ENCODE measurements at regions not wholly inside any gene's neighbourhood (a gene's known extent, or its start where the extent isn't known, plus 50 kb on each side); places are given as distances from the start of the nearest gene placed in this dataset.
"Not testable (repeated sequence)": the region's sequence is repeated elsewhere in the genome, so short reads cannot be mapped to it uniquely, and the experiment has no call there.

- Mint-ChIP-seq H3K27ac (no peak overlapping the region), H3K9me3 (peaks cover 5 to 38% (median 14%) of the 10 kb centered on the region in 3 donors), H3K4me1 (no peaks in the 10 kb centered on the region), H3K36me3 (no peaks in the 10 kb centered on the region), H3K4me3 (no peak overlapping the region), H3K27me3 (no peaks in the 10 kb centered on the region)
Observed at GRCh38 chr14:37977481-37977880, 230.2 kb upstream of the SSTR1 start.

DNA sequence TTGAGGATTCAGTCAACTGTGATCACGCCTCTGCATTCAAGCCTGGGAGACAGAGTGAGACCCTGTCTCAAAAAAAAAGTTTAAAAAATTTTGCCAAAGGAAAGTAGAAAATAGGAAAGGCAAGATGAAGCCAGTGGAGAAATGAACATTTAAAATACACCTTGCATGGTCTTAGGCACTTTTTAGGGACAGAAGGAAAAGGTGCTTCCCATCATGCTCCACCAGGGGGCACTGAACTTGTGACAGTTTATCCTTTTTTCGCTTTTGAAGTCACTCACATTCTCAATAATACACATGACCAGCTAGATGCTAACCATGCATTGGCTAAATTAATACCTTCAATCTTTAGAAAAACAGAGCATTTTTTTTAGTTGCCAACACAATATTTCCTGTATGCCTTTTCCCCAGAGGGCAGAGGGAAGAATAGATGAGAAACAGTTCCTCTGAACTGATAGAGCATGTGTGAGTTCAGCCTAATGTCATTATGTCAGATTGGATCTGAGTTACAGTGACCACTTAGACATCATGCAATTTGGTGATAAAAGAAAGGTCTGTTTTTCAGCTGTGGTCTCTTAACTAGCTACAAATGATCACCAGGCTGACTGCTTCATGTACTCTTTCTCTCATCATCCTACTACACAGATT, 221.8 kb upstream of the SSTR1 start:
- Mint-ChIP-seq H3K27ac (no peak overlapping the region), H3K27me3 (no peaks in the 10 kb centered on the region), H3K4me1 (no peaks in the 10 kb centered on the region), H3K4me3 (no peak overlapping the region), H3K36me3 (no peaks in the 10 kb centered on the region), H3K9me3 (peaks cover 3 to 13% (median 11%) of the 10 kb centered on the region in 3 donors)

DNA sequence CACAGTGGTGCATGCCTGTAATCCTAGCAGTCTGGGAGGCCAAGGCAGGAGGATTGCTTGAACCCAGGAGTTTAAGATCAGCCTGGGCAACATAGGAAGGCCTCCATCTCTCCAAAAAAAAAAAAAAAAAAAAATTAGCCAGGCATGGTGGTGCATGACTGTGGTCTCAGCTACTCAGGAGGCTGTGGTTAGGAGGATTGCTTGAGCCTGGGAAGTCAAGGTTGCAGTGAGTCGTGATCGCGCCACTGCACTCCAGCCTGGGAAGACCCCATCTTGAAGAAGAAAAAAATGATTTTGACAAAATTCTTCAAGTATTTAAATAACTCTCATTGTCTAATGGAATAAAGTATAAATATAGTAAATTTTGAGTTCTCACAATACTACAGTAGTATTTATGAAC, 219.2 kb upstream of the SSTR1 start:
- no peak overlapping the region for H3K27ac Mint-ChIP-seq
- no peaks in the 10 kb centered on the region for H3K4me1 Mint-ChIP-seq
- no peak overlapping the region for H3K4me3 Mint-ChIP-seq
- H3K36me3 Mint-ChIP-seq = no peaks in the 10 kb centered on the region
- no peaks in the 10 kb centered on the region for H3K9me3 Mint-ChIP-seq
- no peaks in the 10 kb centered on the region for H3K27me3 Mint-ChIP-seq

DNA sequence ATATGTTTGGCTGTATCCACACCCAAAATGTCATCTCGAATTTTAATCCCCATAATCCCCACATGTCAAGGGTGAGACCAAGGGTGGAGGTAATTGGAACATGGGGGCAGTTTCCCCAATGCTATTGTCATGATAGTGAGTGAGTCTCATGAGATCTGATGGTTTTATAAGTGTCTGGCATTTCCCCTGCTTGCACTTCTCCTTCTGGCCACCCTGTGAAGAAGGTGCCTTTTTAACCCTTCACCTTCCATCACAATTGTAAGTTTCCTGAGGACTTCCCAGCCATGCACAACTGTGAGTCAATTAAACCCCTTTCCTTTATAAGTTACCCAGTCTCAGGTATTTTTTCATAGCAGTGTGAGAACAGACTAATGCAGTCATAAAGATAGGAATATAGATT, 216.7 kb upstream of the SSTR1 start:
- no peak overlapping the region for H3K27ac Mint-ChIP-seq
- no peaks in the 10 kb centered on the region for H3K36me3 Mint-ChIP-seq
- no peak overlapping the region for H3K4me3 Mint-ChIP-seq
- H3K27me3 Mint-ChIP-seq = no peaks in the 10 kb centered on the region
- H3K4me1 Mint-ChIP-seq = no peaks in the 10 kb centered on the region
- peaks cover 0 to 1% (median 0%) of the 10 kb centered on the region in 3 donors for H3K9me3 Mint-ChIP-seq

DNA sequence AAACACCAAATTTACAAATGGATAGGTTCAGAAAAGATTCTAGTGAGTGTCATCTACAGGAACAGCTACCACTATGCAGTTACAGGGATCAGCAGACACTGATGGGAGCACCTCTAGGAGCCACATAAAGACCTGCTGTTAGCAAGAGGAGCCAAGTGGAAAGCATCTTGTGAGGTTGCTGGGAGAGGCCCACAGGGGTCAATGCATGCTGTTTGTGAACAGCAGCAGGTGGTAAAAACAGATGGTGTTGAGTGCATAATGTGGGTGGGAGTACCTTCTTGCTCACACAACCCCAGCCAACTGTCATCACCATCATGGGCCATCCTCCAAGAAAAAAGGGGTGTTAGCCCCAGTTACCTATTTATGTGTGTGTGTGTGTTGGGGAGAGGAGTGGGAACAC, 215.2 kb upstream of the SSTR1 start:
- H3K27ac Mint-ChIP-seq = peak overlapping the region in 1 of 3 donors; percentile 50
- no peaks in the 10 kb centered on the region for H3K36me3 Mint-ChIP-seq
- no peak overlapping the region for H3K4me3 Mint-ChIP-seq
- H3K27me3 Mint-ChIP-seq = no peaks in the 10 kb centered on the region
- peaks cover 0 to 1% (median 0%) of the 10 kb centered on the region in 3 donors for H3K9me3 Mint-ChIP-seq
- H3K4me1 Mint-ChIP-seq = no peaks in the 10 kb centered on the region

- Mint-ChIP-seq H3K27me3 (no peaks in the 10 kb centered on the region), H3K27ac (no peak overlapping the region), H3K4me3 (no peak overlapping the region), H3K36me3 (no peaks in the 10 kb centered on the region), H3K4me1 (no peaks in the 10 kb centered on the region), H3K9me3 (peaks cover 0 to 1% (median 0%) of the 10 kb centered on the region in 3 donors)
Observed at GRCh38 chr14:37994846-37995372, 212.8 kb upstream of the SSTR1 start.

DNA sequence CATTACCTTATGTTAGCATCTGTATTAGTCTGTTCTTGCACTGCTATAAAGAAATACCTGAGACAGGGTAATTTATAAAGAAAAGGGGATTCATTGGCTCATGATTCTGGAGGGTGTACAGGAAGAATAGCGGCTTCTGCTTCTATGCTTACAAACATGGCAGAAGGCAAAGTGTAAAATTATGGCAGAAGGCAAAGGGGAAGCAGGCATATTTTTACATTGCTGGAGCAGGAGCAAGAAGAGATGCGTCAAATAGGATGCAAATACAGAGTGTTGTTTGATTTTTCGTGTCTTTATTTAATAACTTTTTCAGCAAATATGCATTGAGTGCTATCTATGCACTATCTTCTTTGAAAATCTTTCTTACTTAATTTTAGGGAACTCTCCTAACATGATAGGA, 210.7 kb upstream of the SSTR1 start:
- no peak overlapping the region for H3K27ac Mint-ChIP-seq
- H3K9me3 Mint-ChIP-seq = peaks cover 0 to 1% (median 0%) of the 10 kb centered on the region in 3 donors

DNA sequence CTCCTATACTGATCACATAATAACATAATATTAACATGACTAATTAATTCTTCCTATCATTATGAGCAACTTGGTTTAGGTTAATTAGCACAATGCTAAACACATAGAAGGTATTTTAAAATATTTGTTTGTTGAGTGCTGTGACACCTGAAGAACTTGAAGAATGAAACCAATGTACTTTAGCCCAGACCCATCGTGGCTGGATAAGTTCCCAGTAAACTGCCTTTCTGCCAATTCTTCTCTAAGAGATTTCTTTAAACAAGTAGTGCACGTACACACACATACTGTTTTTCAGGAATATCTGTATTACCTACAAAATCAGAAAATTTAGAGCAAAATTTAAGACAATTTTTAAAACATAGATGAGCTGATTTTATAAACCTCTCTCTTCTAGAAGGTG, 207.4 kb upstream of the SSTR1 start:
- no peak overlapping the region for H3K27ac Mint-ChIP-seq
- H3K9me3 Mint-ChIP-seq = no peaks in the 10 kb centered on the region

More for the DNA sequence above, 210.7 kb upstream of the SSTR1 start:
- H3K27me3 Mint-ChIP-seq = no peaks in the 10 kb centered on the region
- no peak overlapping the region for H3K4me3 Mint-ChIP-seq
- H3K4me1 Mint-ChIP-seq = no peaks in the 10 kb centered on the region
- no peaks in the 10 kb centered on the region for H3K36me3 Mint-ChIP-seq

DNA sequence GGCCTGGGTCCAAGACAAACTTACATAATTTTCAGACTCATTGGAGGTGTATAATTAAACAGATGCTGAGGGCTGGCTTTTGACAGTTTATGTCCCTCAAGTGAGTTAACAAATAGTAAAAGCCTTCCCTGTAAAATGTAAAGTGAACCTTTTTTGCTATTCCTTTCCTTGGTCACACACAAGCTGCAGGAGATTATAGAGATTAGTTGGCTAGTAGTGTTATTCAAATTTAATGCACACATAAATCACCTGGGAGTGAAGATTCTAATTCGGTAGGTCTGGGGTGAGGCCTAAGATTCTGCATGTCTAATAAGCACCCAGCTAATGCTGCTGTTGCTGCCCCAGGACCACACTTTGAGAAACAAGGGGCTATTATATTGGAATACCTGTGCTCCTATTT, 206.2 kb upstream of the SSTR1 start:
- H3K36me3 Mint-ChIP-seq = no peaks in the 10 kb centered on the region
- no peaks in the 10 kb centered on the region for H3K4me1 Mint-ChIP-seq
- no peak overlapping the region for H3K4me3 Mint-ChIP-seq
- H3K27ac Mint-ChIP-seq = no peak overlapping the region
- no peaks in the 10 kb centered on the region for H3K27me3 Mint-ChIP-seq
- no peaks in the 10 kb centered on the region for H3K9me3 Mint-ChIP-seq

More for the DNA sequence above, 207.4 kb upstream of the SSTR1 start:
- H3K36me3 Mint-ChIP-seq = no peaks in the 10 kb centered on the region
- no peaks in the 10 kb centered on the region for H3K4me1 Mint-ChIP-seq
- no peaks in the 10 kb centered on the region for H3K27me3 Mint-ChIP-seq
- no peak overlapping the region for H3K4me3 Mint-ChIP-seq

GRCh38 chr14:38003746-38004609, 203.7 kb upstream of the SSTR1 start:
- H3K27ac Mint-ChIP-seq = no peak overlapping the region

DNA sequence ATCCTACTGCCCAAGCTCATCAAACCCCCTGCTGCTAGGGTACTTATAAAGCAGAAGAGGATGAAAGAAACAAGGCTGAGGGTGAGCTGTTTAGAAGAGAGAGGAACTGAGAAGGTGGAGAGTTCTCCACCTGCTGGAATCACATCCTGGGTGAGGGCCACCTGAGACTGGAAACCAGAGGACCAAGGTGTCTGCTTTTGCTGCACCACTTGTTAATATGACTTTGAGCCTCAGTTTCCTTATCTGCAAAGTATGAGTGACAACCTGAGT, 203.2 kb upstream of the SSTR1 start:
- H3K4me3 Mint-ChIP-seq = no peak overlapping the region
- no peaks in the 10 kb centered on the region for H3K9me3 Mint-ChIP-seq
- no peaks in the 10 kb centered on the region for H3K27me3 Mint-ChIP-seq
- no peak overlapping the region for H3K27ac Mint-ChIP-seq
- H3K4me1 Mint-ChIP-seq = no peaks in the 10 kb centered on the region
- no peaks in the 10 kb centered on the region for H3K36me3 Mint-ChIP-seq

More at GRCh38 chr14:38003746-38004609, 203.7 kb upstream of the SSTR1 start:
- Mint-ChIP-seq H3K36me3 (no peaks in the 10 kb centered on the region), H3K9me3 (no peaks in the 10 kb centered on the region), H3K4me1 (no peaks in the 10 kb centered on the region), H3K4me3 (no peak overlapping the region), H3K27me3 (no peaks in the 10 kb centered on the region)

- not testable (repeated sequence) for H3K4me3 Mint-ChIP-seq, H3K36me3 Mint-ChIP-seq, H3K27me3 Mint-ChIP-seq, H3K27ac Mint-ChIP-seq, H3K4me1 Mint-ChIP-seq
- peaks cover 3 to 25% (median 4%) of the 10 kb centered on the region in 3 donors for H3K9me3 Mint-ChIP-seq
Observed at GRCh38 chr14:38011156-38011555, 196.5 kb upstream of the SSTR1 start.

DNA sequence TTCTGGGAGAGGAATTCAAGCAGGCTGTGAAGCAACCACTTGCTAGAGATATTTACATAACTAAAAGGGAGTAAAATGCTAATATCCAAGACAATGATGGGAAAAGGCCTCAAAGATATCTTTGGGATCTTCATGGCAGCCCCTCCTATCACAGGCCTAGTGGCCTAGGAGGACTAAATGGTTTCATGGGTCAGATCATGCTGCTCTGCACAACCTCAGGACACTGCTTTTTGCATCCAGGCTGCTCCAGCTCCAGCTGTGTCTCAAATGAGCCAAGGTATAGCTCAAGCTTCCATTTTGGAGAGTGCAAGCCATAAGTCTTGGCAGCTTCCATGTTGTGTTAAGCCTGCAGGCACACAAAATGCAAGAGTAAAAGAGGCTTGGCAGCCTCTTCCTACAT, 195.6 kb upstream of the SSTR1 start:
- H3K9me3 Mint-ChIP-seq = peaks cover 3 to 25% (median 6%) of the 10 kb centered on the region in 3 donors
- no peaks in the 10 kb centered on the region for H3K4me1 Mint-ChIP-seq
- no peak overlapping the region for H3K4me3 Mint-ChIP-seq
- no peak overlapping the region for H3K27ac Mint-ChIP-seq
- no peaks in the 10 kb centered on the region for H3K27me3 Mint-ChIP-seq
- H3K36me3 Mint-ChIP-seq = no peaks in the 10 kb centered on the region

DNA sequence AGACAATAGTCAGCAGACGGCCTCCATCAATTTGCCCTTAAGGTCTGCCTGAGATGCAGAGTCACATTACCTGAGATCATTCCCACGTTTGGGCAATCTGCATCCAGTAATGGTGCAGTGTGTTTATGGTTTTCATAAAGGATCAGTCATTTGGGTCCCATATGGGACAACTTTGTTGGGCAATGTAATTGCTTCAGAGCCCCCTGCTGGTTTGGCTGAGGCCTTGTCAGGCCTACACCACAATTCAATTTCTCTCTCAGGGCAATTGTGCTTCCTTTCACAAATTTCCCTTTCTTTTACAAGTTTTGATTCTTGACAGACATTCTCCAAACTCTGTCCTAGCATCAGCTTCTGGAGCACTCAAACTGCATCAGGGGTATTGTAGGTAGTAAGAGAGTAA, 191.2 kb upstream of the SSTR1 start:
- H3K36me3 Mint-ChIP-seq = no peaks in the 10 kb centered on the region
- no peak overlapping the region for H3K4me3 Mint-ChIP-seq
- H3K27me3 Mint-ChIP-seq = no peaks in the 10 kb centered on the region
- no peak overlapping the region for H3K27ac Mint-ChIP-seq
- H3K9me3 Mint-ChIP-seq = peaks cover 2 to 20% (median 5%) of the 10 kb centered on the region in 3 donors
- no peaks in the 10 kb centered on the region for H3K4me1 Mint-ChIP-seq

DNA sequence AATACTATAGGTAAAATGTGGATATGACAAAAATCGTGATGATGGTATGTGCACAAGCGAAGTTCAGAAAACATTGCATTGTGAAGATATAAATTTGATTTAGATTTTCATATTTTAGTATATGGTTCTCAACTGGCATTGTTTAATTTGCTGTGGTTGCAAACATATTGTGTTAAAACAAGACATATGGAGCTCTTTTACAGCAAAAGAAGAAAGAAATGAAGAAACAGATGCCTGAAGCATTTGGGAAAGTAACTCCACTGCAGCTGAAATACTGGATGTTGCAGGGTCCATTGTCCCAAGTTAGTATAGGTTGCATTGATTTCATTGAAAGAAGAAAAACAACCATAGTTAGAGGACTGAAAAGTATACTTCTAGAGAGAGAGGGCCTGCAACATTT, 185.8 kb upstream of the SSTR1 start:
- Mint-ChIP-seq H3K27ac (no peak overlapping the region), H3K4me3 (no peak overlapping the region), H3K4me1 (no peaks in the 10 kb centered on the region), H3K36me3 (no peaks in the 10 kb centered on the region), H3K27me3 (no peaks in the 10 kb centered on the region), H3K9me3 (peaks cover 3 to 20% (median 8%) of the 10 kb centered on the region in 3 donors)

DNA sequence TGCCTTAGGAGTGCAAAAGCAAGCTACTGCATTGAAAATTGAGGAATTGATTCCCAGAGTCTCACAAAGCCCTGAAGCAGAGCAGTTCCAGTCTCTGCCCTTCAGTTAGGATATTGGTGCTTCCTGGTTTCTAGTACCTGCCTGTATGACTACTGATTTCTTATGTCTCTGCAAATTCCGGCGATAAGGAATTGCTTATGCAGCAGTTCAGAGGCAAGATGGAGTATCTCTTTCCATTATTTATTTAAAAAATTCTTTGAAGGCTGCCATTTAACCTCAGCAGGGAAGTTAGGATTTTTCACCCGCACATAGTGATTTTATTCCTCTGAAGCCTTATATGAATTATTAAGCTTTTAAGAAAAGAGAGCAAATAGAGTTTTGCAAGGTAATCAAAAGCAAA, 184.9 kb upstream of the SSTR1 start:
- no peak overlapping the region for H3K4me3 Mint-ChIP-seq
- H3K27me3 Mint-ChIP-seq = no peaks in the 10 kb centered on the region
- no peak overlapping the region for H3K27ac Mint-ChIP-seq
- no peaks in the 10 kb centered on the region for H3K4me1 Mint-ChIP-seq
- peaks cover 3 to 20% (median 8%) of the 10 kb centered on the region in 3 donors for H3K9me3 Mint-ChIP-seq
- H3K36me3 Mint-ChIP-seq = no peaks in the 10 kb centered on the region
